CD14-positive monocyte (primary cell): ENCODE measurements at regions not wholly inside any gene's neighbourhood (a gene's known extent, or its start where the extent isn't known, plus 50 kb on each side); places are given as distances from the start of the nearest gene placed in this dataset.

Source experiments
- DNase-seq, 3 donors: peaks; one replicate each; pipeline ENCODE4 v3.0.0-alpha.2; 2011 to 2022
- H2AFZ ChIP-seq: 2 replicates; pipeline ENCODE4 v1.6.0; 2012; ENCODE audit warnings: mild to moderate bottlenecking, low read depth, low read length, inconsistent platforms; ENCODE audit not compliant: insufficient read depth, poor library complexity, severe bottlenecking
- H3K27ac ChIP-seq, 2 donors: 1 replicate in 1 of 2; 2 replicates in 1 of 2; pipeline ENCODE4 v1.5.1; 2012 to 2013; ENCODE audit warnings: low read length in 2 of 2, control low read depth in 1 of 2, inconsistent platforms in 1 of 2, low read depth in 1 of 2, mild to moderate bottlenecking in 1 of 2
- H3K27me3 ChIP-seq, 2 donors: one replicate each; pipeline versions ENCODE4 v1.6.0 to v1.6.1; 2011 to 2013; ENCODE audit warnings: low read length in 2 of 2; ENCODE audit not compliant: control insufficient read depth in 2 of 2, insufficient read depth in 2 of 2
- H3K36me3 ChIP-seq, 2 donors: replicated peaks in 1 of 2; 1 replicate in 1 of 2; 2 replicates in 1 of 2; pipeline versions ENCODE4 v1.5.1 to v1.6.1; 2012 to 2013; ENCODE audit warnings: low read length in 2 of 2, control low read depth in 1 of 2, inconsistent platforms in 1 of 2, mild to moderate bottlenecking in 1 of 2; ENCODE audit not compliant: insufficient read depth in 2 of 2, control insufficient read depth in 1 of 2
- H3K4me1 ChIP-seq, 2 donors: 1 replicate in 1 of 2; 2 replicates in 1 of 2; pipeline versions ENCODE4 v1.5.1 to v1.6.1; 2012 to 2013; ENCODE audit warnings: low read length in 2 of 2, control low read depth in 1 of 2, inconsistent platforms in 1 of 2, mild to moderate bottlenecking in 1 of 2, moderate library complexity in 1 of 2; ENCODE audit not compliant: insufficient read depth in 2 of 2, control insufficient read depth in 1 of 2
- H3K4me2 ChIP-seq: replicated peaks from 2 replicates; pipeline ENCODE3; 2012; ENCODE audit warnings: low read length, moderate library complexity, mild to moderate bottlenecking; ENCODE audit not compliant: poor library complexity, severe bottlenecking; ENCODE audit errors: extremely low read depth
- H3K4me3 ChIP-seq, 3 experiments: fragments of 200-600 bp in 1 of 3; sonication (generic) in 1 of 3; replicated peaks in 1 of 3; 1 replicate in 2 of 3; 2 replicates in 1 of 3; pipeline ENCODE4 v1.5.1; 2011 to 2013; ENCODE audit warnings: low read length in 3 of 3, mild to moderate bottlenecking in 3 of 3, control low read depth in 2 of 3, low read depth in 2 of 3, inconsistent platforms in 1 of 3, moderate library complexity in 1 of 3
- H3K79me2 ChIP-seq: 2 replicates; pipeline ENCODE4 v1.6.0; 2012; ENCODE audit warnings: mild to moderate bottlenecking, control low read depth, inconsistent platforms, low read length, moderate library complexity; ENCODE audit not compliant: insufficient read depth
- H3K9ac ChIP-seq: 2 replicates; pipeline ENCODE4 v1.6.0; 2017; ENCODE audit warnings: low read length, mild to moderate bottlenecking; ENCODE audit not compliant: insufficient read depth, poor library complexity, severe bottlenecking
- H3K9me3 ChIP-seq, 2 donors: replicated peaks in 1 of 2; 1 replicate in 1 of 2; 2 replicates in 1 of 2; pipeline versions ENCODE4 v1.5.1 to v1.6.1; 2012 to 2013; ENCODE audit warnings: low read length in 2 of 2, control low read depth in 1 of 2; ENCODE audit not compliant: control insufficient read depth in 1 of 2, insufficient read depth in 1 of 2
- H4K20me1 ChIP-seq: 2 replicates; pipeline ENCODE4 v1.6.0; 2012; ENCODE audit warnings: mild to moderate bottlenecking, low read length, control low read depth, moderate library complexity; ENCODE audit not compliant: insufficient read depth
- H3K27ac Mint-ChIP-seq, 7 donors: one replicate each; pipeline ENCODE4 v1.8.0; 2020; ENCODE audit warnings: mild to moderate bottlenecking in 7 of 7, mixed read lengths in 7 of 7, moderate library complexity in 6 of 7, inconsistent platforms in 2 of 7
- H3K27me3 Mint-ChIP-seq, 3 donors: one replicate each; pipeline ENCODE4 v1.8.0; 2021 to 2022; ENCODE audit warnings: low read depth in 3 of 3, mild to moderate bottlenecking in 3 of 3, mixed read lengths in 3 of 3, moderate library complexity in 3 of 3, inconsistent platforms in 1 of 3
- H3K36me3 Mint-ChIP-seq, 2 donors: one replicate each; pipeline ENCODE4 v1.8.0; 2020; ENCODE audit warnings: mixed read lengths in 2 of 2, inconsistent platforms in 1 of 2, mild to moderate bottlenecking in 1 of 2
- H3K4me1 Mint-ChIP-seq: one replicate; pipeline ENCODE4 v1.8.0; 2020; ENCODE audit warnings: mild to moderate bottlenecking, mixed read lengths
- H3K4me3 Mint-ChIP-seq, 2 donors: one replicate each; pipeline ENCODE4 v1.8.0; 2020; ENCODE audit warnings: mild to moderate bottlenecking in 2 of 2, mixed read lengths in 2 of 2, moderate library complexity in 1 of 2
- H3K9me3 Mint-ChIP-seq, 7 donors: one replicate each; pipeline ENCODE4 v1.8.0; 2020 to 2022; ENCODE audit warnings: mixed read lengths in 7 of 7, mild to moderate bottlenecking in 6 of 7, moderate library complexity in 6 of 7, inconsistent platforms in 2 of 7
- CTCF ChIP-seq: fragments of 200-600 bp; IDR thresholded peaks from one replicate; pipeline ENCODE4 v1.8.0; 2022; ENCODE audit warnings: antibody characterized with exemption, mild to moderate bottlenecking
- WGBS: methylation state at CpG from one replicate; pipeline ENCODE4 v1.1.5; 2013; ENCODE audit warnings: missing lambda C conversion rate; ENCODE audit not compliant: insufficient coverage; 5-methylcytosine and 5-hydroxymethylcytosine counted together
- intact Hi-C, 2 donors: fragments of 100-400 bp; cut with micrococcal nuclease; formaldehyde crosslinking; loops; one replicate each; pipeline versions ENCODE4 v1.15.0 to v1.15.1; 2023

- Histone ChIP-seq H3K9ac (no peak overlapping the region), H3K4me2 (no peak overlapping the region), H3K27ac (no peak overlapping the region), H3K9me3 (no peaks in the 10 kb centered on the region), H3K27me3 (no peaks in the 10 kb centered on the region), H3K4me3 (no peak overlapping the region), H3K4me1 (no peaks in the 10 kb centered on the region), H3K79me2 (no peaks in the 10 kb centered on the region), H2AFZ (no peak overlapping the region), H3K36me3 (no peaks in the 10 kb centered on the region), H4K20me1 (no peaks in the 10 kb centered on the region)
- no peak for TF ChIP-seq CTCF
- H3K4me3 Mint-ChIP-seq, result no peak overlapping the region
- H3K36me3 Mint-ChIP-seq, result no peaks in the 10 kb centered on the region
- H3K27me3 Mint-ChIP-seq, result peaks cover 0 to 3% (median 0%) of the 10 kb centered on the region in 3 donors
- no peak overlapping the region for H3K27ac Mint-ChIP-seq
- H3K4me1 Mint-ChIP-seq, result no peaks in the 10 kb centered on the region
- WGBS, result no CpG with 5 or more reads among the region's 1 CpG
- DNase-seq, result no peak
- H3K9me3 Mint-ChIP-seq, result peaks cover 0 to 3% (median 0%) of the 10 kb centered on the region in 7 donors
- intact Hi-C loops, result no loop called here
Measured at GRCh38 chr7:46776790-46777189, 805.1 kb downstream of the TNS3 start.

- H3K27me3 Mint-ChIP-seq, result peaks cover 0 to 3% (median 0%) of the 10 kb centered on the region in 3 donors
- no peaks in the 10 kb centered on the region for H3K4me1 ChIP-seq
Measured at GRCh38 chr7:46775776-46776175, 806.1 kb downstream of the TNS3 start.

More at GRCh38 chr7:46775776-46776175, 806.1 kb downstream of the TNS3 start:
- no peak overlapping the region for H3K4me2 ChIP-seq
- H3K9me3 ChIP-seq, result no peaks in the 10 kb centered on the region
- no peak for TF ChIP-seq CTCF
- H3K36me3 Mint-ChIP-seq, result no peaks in the 10 kb centered on the region
- H3K79me2 ChIP-seq, result no peaks in the 10 kb centered on the region
- no peak overlapping the region for H3K9ac ChIP-seq
- H3K4me1 Mint-ChIP-seq, result no peaks in the 10 kb centered on the region
- H2AFZ ChIP-seq, result no peak overlapping the region
- no peaks in the 10 kb centered on the region for H4K20me1 ChIP-seq
- intact Hi-C loops, result no loop called here
- no peak overlapping the region for H3K27ac Mint-ChIP-seq
- H3K27me3 ChIP-seq, result no peaks in the 10 kb centered on the region
- no peak overlapping the region for H3K4me3 Mint-ChIP-seq
- H3K27ac ChIP-seq, result no peak overlapping the region
- DNase-seq, result no peak
- no peaks in the 10 kb centered on the region for H3K36me3 ChIP-seq
- H3K9me3 Mint-ChIP-seq, result peaks cover 0 to 3% (median 0%) of the 10 kb centered on the region in 7 donors
- H3K4me3 ChIP-seq, result no peak overlapping the region
- WGBS, result 75% methylated on average over 1 of the region's 2 CpGs
